ENCODE measurements at regions not wholly inside any gene's neighbourhood (a gene's known extent, or its start where the extent isn't known, plus 50 kb on each side); places are given as distances from the start of the nearest gene placed in this dataset.

DNA sequence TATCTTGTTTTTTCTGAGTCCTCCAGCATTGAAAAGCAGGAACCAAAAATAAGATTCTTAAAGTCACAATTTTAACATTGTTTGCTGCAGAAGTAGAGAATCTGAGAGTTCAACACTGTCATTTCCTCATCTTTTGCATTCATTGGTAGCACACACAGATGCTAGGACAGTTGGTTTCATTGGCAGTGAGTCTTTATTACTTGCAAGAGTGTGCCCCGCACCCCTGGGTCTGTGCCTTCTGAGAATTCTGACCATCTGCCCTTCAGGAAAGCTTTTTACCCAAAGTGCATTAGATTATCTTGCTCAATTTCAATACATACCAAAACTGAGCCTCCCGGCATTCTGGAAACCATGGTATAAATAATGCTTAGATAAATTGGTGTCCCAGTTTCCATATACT, 247.7 kb upstream of the SLITRK1 start:
- H3K4me3 Mint-ChIP-seq, result no peak overlapping the region
- no peak overlapping the region for H3K4me2 ChIP-seq (replicated peaks; ENCODE audit: low read depth, low read length, poor library complexity, severe bottlenecking)
- no peak overlapping the region for H3K27ac Mint-ChIP-seq
- H3K4me1 ChIP-seq (ENCODE audit: control insufficient read depth in 2 of 2, insufficient read depth in 2 of 2, low read length in 2 of 2), result no peaks in the 10 kb centered on the region
- no CpG with 5 or more reads among the region's 2 CpGs for WGBS (ENCODE audit: insufficient coverage)
- ChIA-PET CTCF (no interaction called here), POLR2A (no interaction called here)
- no peak for ATAC-seq (ENCODE audit: low read depth)
- intact Hi-C loops (cut with micrococcal nuclease), result no loop called here
- H3K27ac ChIP-seq (ENCODE audit: low read length in 2 of 2), result no peak overlapping the region
- no peak overlapping the region for H2AFZ ChIP-seq (ENCODE audit: insufficient read depth, low read depth, low read length, poor library complexity, severe bottlenecking)
- H3K36me3 ChIP-seq (replicated peaks in 1 of 2; ENCODE audit: control extremely low read depth in 1 of 2, control insufficient read depth in 1 of 2, extremely low read depth in 1 of 2, insufficient read depth in 2 of 2, low read length in 1 of 2), result no peaks in the 10 kb centered on the region
- no peaks in the 10 kb centered on the region for H3K27me3 Mint-ChIP-seq
- no peaks in the 10 kb centered on the region for H3K9me3 Mint-ChIP-seq (ENCODE audit: insufficient read depth)
- H3K4me3 ChIP-seq (ENCODE audit: control extremely low read depth in 1 of 5, extremely low read depth in 1 of 5, insufficient read depth in 1 of 5, low read depth in 2 of 5, low read length in 4 of 5), result no peak overlapping the region
- no peaks in the 10 kb centered on the region for H3K79me2 ChIP-seq (ENCODE audit: control insufficient read depth, insufficient read depth, low read length)
- no peaks in the 10 kb centered on the region for H4K20me1 ChIP-seq (ENCODE audit: control insufficient read depth, insufficient read depth, low read length, poor library complexity, severe bottlenecking)
- no peak for TF ChIP-seq EZH2 (IDR thresholded peaks at IDR 0.05; ENCODE audit: borderline replicate concordance, insufficient read depth, low read depth, low read length, poor library complexity, severe bottlenecking)
- TF ChIP-seq, protein P1, sequence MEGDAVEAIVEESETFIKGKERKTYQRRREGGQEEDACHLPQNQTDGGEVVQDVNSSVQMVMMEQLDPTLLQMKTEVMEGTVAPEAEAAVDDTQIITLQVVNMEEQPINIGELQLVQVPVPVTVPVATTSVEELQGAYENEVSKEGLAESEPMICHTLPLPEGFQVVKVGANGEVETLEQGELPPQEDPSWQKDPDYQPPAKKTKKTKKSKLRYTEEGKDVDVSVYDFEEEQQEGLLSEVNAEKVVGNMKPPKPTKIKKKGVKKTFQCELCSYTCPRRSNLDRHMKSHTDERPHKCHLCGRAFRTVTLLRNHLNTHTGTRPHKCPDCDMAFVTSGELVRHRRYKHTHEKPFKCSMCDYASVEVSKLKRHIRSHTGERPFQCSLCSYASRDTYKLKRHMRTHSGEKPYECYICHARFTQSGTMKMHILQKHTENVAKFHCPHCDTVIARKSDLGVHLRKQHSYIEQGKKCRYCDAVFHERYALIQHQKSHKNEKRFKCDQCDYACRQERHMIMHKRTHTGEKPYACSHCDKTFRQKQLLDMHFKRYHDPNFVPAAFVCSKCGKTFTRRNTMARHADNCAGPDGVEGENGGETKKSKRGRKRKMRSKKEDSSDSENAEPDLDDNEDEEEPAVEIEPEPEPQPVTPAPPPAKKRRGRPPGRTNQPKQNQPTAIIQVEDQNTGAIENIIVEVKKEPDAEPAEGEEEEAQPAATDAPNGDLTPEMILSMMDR (IDR thresholded peaks at IDR 0.05), result no peak
- no peaks in the 10 kb centered on the region for H3K9me3 ChIP-seq (ENCODE audit: control extremely low read depth in 1 of 3, control insufficient read depth in 2 of 3, insufficient read depth in 1 of 3, low read length in 2 of 3)
- H3K9ac ChIP-seq (ENCODE audit: low read length), result no peak overlapping the region
- H3K27me3 ChIP-seq (replicated peaks in 1 of 4; ENCODE audit: control extremely low read depth in 1 of 4, control insufficient read depth in 3 of 4, insufficient read depth in 4 of 4, low read length in 3 of 4), result no peaks in the 10 kb centered on the region
- no peaks in the 10 kb centered on the region for H3K4me1 Mint-ChIP-seq
- no peak for DNase-seq

DNA sequence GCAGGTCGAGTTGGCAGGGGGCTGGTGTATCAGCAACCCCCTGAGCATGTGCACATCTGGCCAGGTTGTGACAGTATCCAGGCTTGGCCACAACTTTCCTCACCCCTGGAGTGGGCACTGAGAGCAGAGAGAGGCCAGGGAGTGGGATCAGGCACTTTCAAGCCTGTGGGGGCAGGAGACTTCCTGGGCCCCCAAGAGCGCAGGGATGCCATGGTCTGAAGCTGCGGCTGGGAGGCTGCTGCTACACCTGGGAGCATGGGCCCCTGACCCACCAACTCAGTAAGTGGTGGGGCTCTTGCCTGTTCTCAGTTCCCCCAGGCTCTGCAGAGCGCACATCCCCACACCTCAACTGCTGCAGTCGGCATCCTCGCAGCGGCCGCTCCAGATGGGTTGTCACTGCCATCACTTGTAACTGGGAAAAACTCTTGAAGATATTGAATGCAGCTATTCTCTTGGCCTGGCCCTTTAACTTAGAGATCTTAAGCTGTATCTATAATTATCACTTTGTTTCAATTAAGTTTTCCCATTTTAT, 245.4 kb upstream of the SLITRK1 start:
- Histone ChIP-seq H3K36me3 (replicated peaks in 1 of 2; ENCODE audit: control extremely low read depth in 1 of 2, control insufficient read depth in 1 of 2, extremely low read depth in 1 of 2, insufficient read depth in 2 of 2, low read length in 1 of 2) (no peaks in the 10 kb centered on the region), H3K79me2 (ENCODE audit: control insufficient read depth, insufficient read depth, low read length) (no peaks in the 10 kb centered on the region), H3K4me3 (ENCODE audit: control extremely low read depth in 1 of 5, extremely low read depth in 1 of 5, insufficient read depth in 1 of 5, low read depth in 2 of 5, low read length in 4 of 5) (no peak overlapping the region), H4K20me1 (ENCODE audit: control insufficient read depth, insufficient read depth, low read length, poor library complexity, severe bottlenecking) (no peaks in the 10 kb centered on the region), H3K4me2 (replicated peaks; ENCODE audit: low read depth, low read length, poor library complexity, severe bottlenecking) (no peak overlapping the region), H3K4me1 (ENCODE audit: control insufficient read depth in 2 of 2, insufficient read depth in 2 of 2, low read length in 2 of 2) (no peaks in the 10 kb centered on the region), H3K27me3 (replicated peaks in 1 of 4; ENCODE audit: control extremely low read depth in 1 of 4, control insufficient read depth in 3 of 4, insufficient read depth in 4 of 4, low read length in 3 of 4) (no peaks in the 10 kb centered on the region), H3K9me3 (ENCODE audit: control extremely low read depth in 1 of 3, control insufficient read depth in 2 of 3, insufficient read depth in 1 of 3, low read length in 2 of 3) (no peaks in the 10 kb centered on the region), H2AFZ (ENCODE audit: insufficient read depth, low read depth, low read length, poor library complexity, severe bottlenecking) (no peak overlapping the region), H3K9ac (ENCODE audit: low read length) (no peak overlapping the region), H3K27ac (ENCODE audit: low read length in 2 of 2) (no peak overlapping the region)
- H3K9me3 Mint-ChIP-seq (ENCODE audit: insufficient read depth), result no peaks in the 10 kb centered on the region
- DNase-seq, result no peak
- no peak overlapping the region for H3K27ac Mint-ChIP-seq
- WGBS (ENCODE audit: insufficient coverage), result 97% methylated on average over 3 of the region's 8 CpGs
- ATAC-seq (ENCODE audit: low read depth), result no peak
- POLR2A ChIA-PET, result no interaction called here
- no peaks in the 10 kb centered on the region for H3K4me1 Mint-ChIP-seq
- CTCF ChIA-PET, result no interaction called here
- TF ChIP-seq, protein P1 (IDR thresholded peaks at IDR 0.05), result no peak
- no peak for TF ChIP-seq EZH2 (IDR thresholded peaks at IDR 0.05; ENCODE audit: borderline replicate concordance, insufficient read depth, low read depth, low read length, poor library complexity, severe bottlenecking)
- no peaks in the 10 kb centered on the region for H3K27me3 Mint-ChIP-seq
- no peak overlapping the region for H3K4me3 Mint-ChIP-seq
- intact Hi-C loops (cut with micrococcal nuclease), result no loop called here

Measured in B cell (primary cell).